Panc1 (cell line): ENCODE measurements at regions not wholly inside any gene's neighbourhood (a gene's known extent, or its start where the extent isn't known, plus 50 kb on each side); places are given as distances from the start of the nearest gene placed in this dataset.

Source experiments
- ATAC-seq: fragments of 200-7000 bp; cut with Tn5 transposase; 2 replicates; pipeline ENCODE4 v1.9.1; 2020; ENCODE audit warnings: mild to moderate bottlenecking, moderate library complexity
- BruUV-seq: library from RNA; stranded (reverse); fragments of 400-500 nt; replicated peaks from 2 replicates; lab custom pipeline; 2021; lab: Mats Ljungman, UMichigan
- CTCF ChIA-PET: fragments of 300-600 bp; sonication (Branson Sonifier 250); formaldehyde crosslinking; loops from one replicate; lab custom pipeline; 2022; ENCODE audit warnings: antibody characterized with exemption; lab: Charles Lee
- POLR2A ChIA-PET: fragments of 300-600 bp; sonication (Branson Sonifier 250); formaldehyde crosslinking; loops from one replicate; lab custom pipeline; 2022; ENCODE audit warnings: antibody characterized with exemption; lab: Charles Lee
- DNase-seq: peaks from one replicate; pipeline ENCODE4 v3.0.0-alpha.2; 2010; ENCODE audit warnings: low read depth, low spot score
- H3K27ac ChIP-seq: 2 replicates; pipeline ENCODE4 v1.5.1; 2011; ENCODE audit warnings: mild to moderate bottlenecking, low read length, inconsistent platforms
- H3K27me3 ChIP-seq: fragments of 200-500 bp; sonication (Bioruptor generic); 2 replicates; pipeline ENCODE4 v1.6.0; 2014; ENCODE audit warnings: low read length, inconsistent platforms; ENCODE audit not compliant: control insufficient read depth, insufficient read depth
- H3K36me3 ChIP-seq: fragments of 200-500 bp; sonication (Bioruptor generic); 2 replicates; pipeline ENCODE4 v1.5.1; 2014; ENCODE audit warnings: inconsistent platforms, mild to moderate bottlenecking, low read length, moderate library complexity; ENCODE audit not compliant: control insufficient read depth, insufficient read depth
- H3K4me1 ChIP-seq: 2 replicates; pipeline ENCODE4 v1.5.1; 2011; ENCODE audit warnings: inconsistent platforms, mild to moderate bottlenecking, low read length, moderate library complexity; ENCODE audit not compliant: control insufficient read depth, insufficient read depth
- H3K4me3 ChIP-seq, 2 experiments: 2 replicates each; pipeline ENCODE4 v1.5.1; 2011 to 2012; ENCODE audit warnings: low read depth in 2 of 2, low read length in 2 of 2, mild to moderate bottlenecking in 2 of 2, inconsistent platforms in 1 of 2, moderate library complexity in 1 of 2
- H3K9me3 ChIP-seq: fragments of 200-500 bp; sonication (Bioruptor generic); 2 replicates; pipeline ENCODE4 v1.5.1; 2014; ENCODE audit warnings: low read depth, mild to moderate bottlenecking, inconsistent platforms, low read length, moderate library complexity; ENCODE audit not compliant: control insufficient read depth, insufficient read depth
- POLR2AphosphoS5 ChIP-seq: IDR thresholded peaks from 2 replicates; pipeline ENCODE4 v1.6.1; 2012; ENCODE audit warnings: mild to moderate bottlenecking, low read depth, low read length, moderate library complexity
- SIN3A ChIP-seq: IDR thresholded peaks from 2 replicates; pipeline ENCODE4 v1.6.1; 2012; ENCODE audit warnings: low read depth, mild to moderate bottlenecking, low read length, moderate library complexity, borderline replicate concordance; ENCODE audit not compliant: insufficient read depth
- TCF7L2 ChIP-seq: IDR thresholded peaks from 2 replicates; pipeline ENCODE4 v1.6.1; 2011; ENCODE audit warnings: mild to moderate bottlenecking, low read depth, low read length, inconsistent platforms
- in situ Hi-C: cut with HindIII; loops from 2 replicates; pipeline ENCODE4 v1.10.0; 2016; ENCODE audit warnings: low sequenced_read_pairs, low pct_unique_long_range_greater_than_20kb
- intact Hi-C: fragments of 100-400 bp; cut with micrococcal nuclease; formaldehyde crosslinking; loops from one replicate; pipeline ENCODE4 v1.10.0; 2022; ENCODE audit not compliant: unreplicated experiment
- TF ChIP-seq, protein P1 (sequence below), 2 experiments: IDR thresholded peaks; 2 replicates each; pipeline ENCODE4 v1.6.1; 2011 to 2012; ENCODE audit warnings: low read depth in 2 of 2, control low read depth in 1 of 2, low read length in 1 of 2, mild to moderate bottlenecking in 1 of 2, moderate library complexity in 1 of 2; ENCODE audit not compliant: insufficient read depth in 1 of 2
- TF ChIP-seq, protein P2 (sequence below): fragments of 450-650 bp; IDR thresholded peaks from 2 replicates; pipeline ENCODE4 v1.5.1; 2017; ENCODE audit warnings: mild to moderate bottlenecking

DNA sequence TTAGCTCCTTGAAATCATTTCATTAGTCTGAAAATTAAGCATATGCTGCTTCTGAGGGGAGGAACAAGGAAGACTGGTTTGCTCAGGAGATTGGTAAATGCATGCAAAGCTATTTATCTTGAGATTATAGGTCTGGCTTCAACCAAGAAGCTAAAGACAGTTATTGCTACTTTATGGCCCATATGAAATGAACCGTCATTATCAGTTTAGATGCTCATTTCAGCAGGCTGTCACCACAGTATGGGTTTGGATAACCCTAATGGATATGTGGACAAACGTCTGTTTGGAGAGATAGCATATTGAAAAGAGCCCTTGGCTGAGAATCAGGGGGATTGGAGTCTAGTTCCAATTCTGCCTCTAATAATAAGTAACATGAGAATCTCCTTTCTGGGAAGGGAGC is 922.6 kb downstream of the TUSC7 start:
- in situ Hi-C loops (no loop called here), intact Hi-C loops (no loop called here)
- DNase-seq (no peak), ATAC-seq (no peak)
- no TSS peak for BruUV-seq
- CTCF ChIA-PET, result no interaction called here
- Histone ChIP-seq H3K36me3 (no peaks in the 10 kb centered on the region), H3K27me3 (no peaks in the 10 kb centered on the region), H3K9me3 (no peaks in the 10 kb centered on the region), H3K4me3 (no peak overlapping the region), H3K4me1 (no peaks in the 10 kb centered on the region), H3K27ac (no peak overlapping the region)
- POLR2A ChIA-PET, result no interaction called here
- TF ChIP-seq SIN3A, result no peak
- TF ChIP-seq, protein P1, sequence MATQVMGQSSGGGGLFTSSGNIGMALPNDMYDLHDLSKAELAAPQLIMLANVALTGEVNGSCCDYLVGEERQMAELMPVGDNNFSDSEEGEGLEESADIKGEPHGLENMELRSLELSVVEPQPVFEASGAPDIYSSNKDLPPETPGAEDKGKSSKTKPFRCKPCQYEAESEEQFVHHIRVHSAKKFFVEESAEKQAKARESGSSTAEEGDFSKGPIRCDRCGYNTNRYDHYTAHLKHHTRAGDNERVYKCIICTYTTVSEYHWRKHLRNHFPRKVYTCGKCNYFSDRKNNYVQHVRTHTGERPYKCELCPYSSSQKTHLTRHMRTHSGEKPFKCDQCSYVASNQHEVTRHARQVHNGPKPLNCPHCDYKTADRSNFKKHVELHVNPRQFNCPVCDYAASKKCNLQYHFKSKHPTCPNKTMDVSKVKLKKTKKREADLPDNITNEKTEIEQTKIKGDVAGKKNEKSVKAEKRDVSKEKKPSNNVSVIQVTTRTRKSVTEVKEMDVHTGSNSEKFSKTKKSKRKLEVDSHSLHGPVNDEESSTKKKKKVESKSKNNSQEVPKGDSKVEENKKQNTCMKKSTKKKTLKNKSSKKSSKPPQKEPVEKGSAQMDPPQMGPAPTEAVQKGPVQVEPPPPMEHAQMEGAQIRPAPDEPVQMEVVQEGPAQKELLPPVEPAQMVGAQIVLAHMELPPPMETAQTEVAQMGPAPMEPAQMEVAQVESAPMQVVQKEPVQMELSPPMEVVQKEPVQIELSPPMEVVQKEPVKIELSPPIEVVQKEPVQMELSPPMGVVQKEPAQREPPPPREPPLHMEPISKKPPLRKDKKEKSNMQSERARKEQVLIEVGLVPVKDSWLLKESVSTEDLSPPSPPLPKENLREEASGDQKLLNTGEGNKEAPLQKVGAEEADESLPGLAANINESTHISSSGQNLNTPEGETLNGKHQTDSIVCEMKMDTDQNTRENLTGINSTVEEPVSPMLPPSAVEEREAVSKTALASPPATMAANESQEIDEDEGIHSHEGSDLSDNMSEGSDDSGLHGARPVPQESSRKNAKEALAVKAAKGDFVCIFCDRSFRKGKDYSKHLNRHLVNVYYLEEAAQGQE (IDR thresholded peaks at IDR 0.05; ENCODE audit: insufficient read depth in 1 of 2, low read depth in 2 of 2, low read length in 1 of 2), result no peak
- TF ChIP-seq TCF7L2, result no peak
- TF ChIP-seq POLR2AphosphoS5, result no peak
- TF ChIP-seq, protein P2, sequence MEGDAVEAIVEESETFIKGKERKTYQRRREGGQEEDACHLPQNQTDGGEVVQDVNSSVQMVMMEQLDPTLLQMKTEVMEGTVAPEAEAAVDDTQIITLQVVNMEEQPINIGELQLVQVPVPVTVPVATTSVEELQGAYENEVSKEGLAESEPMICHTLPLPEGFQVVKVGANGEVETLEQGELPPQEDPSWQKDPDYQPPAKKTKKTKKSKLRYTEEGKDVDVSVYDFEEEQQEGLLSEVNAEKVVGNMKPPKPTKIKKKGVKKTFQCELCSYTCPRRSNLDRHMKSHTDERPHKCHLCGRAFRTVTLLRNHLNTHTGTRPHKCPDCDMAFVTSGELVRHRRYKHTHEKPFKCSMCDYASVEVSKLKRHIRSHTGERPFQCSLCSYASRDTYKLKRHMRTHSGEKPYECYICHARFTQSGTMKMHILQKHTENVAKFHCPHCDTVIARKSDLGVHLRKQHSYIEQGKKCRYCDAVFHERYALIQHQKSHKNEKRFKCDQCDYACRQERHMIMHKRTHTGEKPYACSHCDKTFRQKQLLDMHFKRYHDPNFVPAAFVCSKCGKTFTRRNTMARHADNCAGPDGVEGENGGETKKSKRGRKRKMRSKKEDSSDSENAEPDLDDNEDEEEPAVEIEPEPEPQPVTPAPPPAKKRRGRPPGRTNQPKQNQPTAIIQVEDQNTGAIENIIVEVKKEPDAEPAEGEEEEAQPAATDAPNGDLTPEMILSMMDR, result no peak

DNA sequence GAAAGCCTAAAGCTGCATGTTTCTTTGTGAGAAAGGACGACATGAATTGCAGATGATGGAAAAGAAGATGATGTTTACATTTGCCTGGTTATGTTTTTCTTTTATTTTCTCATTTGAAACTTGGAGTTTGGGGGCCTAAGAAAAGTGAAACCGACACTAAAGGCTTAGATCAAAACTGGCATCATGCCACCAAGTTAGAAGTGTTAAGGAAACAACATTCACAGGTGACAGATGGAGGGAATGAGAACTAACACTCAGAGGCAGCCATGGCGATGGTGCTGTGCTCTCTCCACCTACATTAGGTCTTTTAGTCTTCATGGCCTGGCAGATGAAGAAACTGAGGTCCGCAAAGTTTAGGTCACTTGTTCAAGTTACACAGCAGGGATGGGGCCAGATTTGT is 923.6 kb downstream of the TUSC7 start:
- ChIA-PET CTCF (no interaction called here), POLR2A (no interaction called here)
- H3K4me3 ChIP-seq, result no peak overlapping the region
- no TSS peak for BruUV-seq
- in situ Hi-C loops (no loop called here), intact Hi-C loops (no loop called here)
- H3K27me3 ChIP-seq, result no peaks in the 10 kb centered on the region
- no peak overlapping the region for H3K27ac ChIP-seq
- DNase-seq, result no peak
- no peaks in the 10 kb centered on the region for H3K9me3 ChIP-seq
- TF ChIP-seq, protein P1 (IDR thresholded peaks at IDR 0.05; ENCODE audit: insufficient read depth in 1 of 2, low read depth in 2 of 2, low read length in 1 of 2), result no peak
- TF ChIP-seq SIN3A (no peak), POLR2AphosphoS5 (no peak), TCF7L2 (no peak)
- TF ChIP-seq, protein P2, result no peak
- ATAC-seq, result no peak
- no peaks in the 10 kb centered on the region for H3K36me3 ChIP-seq
- H3K4me1 ChIP-seq, result no peaks in the 10 kb centered on the region
